HEK293T (cell line): ENCODE measurements at regions not wholly inside any gene's neighbourhood (a gene's known extent, or its start where the extent isn't known, plus 50 kb on each side); places are given as distances from the start of the nearest gene placed in this dataset.
A peak's percentile ranks its signal among the peaks of the same experiment; 100 is the strongest.

ENCODE experiments used
- CTCF ChIA-PET: fragments of 350-600 bp; formaldehyde crosslinking; extraction: SDS; loops from one replicate; lab custom pipeline; 2021; ENCODE audit warnings: antibody characterized with exemption, inconsistent platforms; lab: Yijun Ruan, JAX
- POLR2A ChIA-PET: fragments of 350-600 bp; formaldehyde crosslinking; extraction: SDS; loops from one replicate; lab custom pipeline; 2020; ENCODE audit warnings: antibody characterized with exemption, inconsistent platforms; lab: Yijun Ruan, JAX
- DNase-seq: peaks from one replicate; pipeline ENCODE4 v3.0.0; 2012; ENCODE audit warnings: mixed read lengths; ENCODE audit errors: extremely low spot score
- ARNT ChIP-seq: fragments of 450-650 bp; IDR thresholded peaks from 2 replicates; pipeline ENCODE4 v1.6.1; 2017; ENCODE audit warnings: mild to moderate bottlenecking
- BHLHE40 ChIP-seq: fragments of 450-650 bp; IDR thresholded peaks from 2 replicates; pipeline ENCODE4 v1.6.1; 2016; ENCODE audit warnings: mild to moderate bottlenecking, moderate library complexity, borderline replicate concordance
- CTBP1 ChIP-seq: fragments of 450-650 bp; IDR thresholded peaks from 2 replicates; pipeline ENCODE4 v1.6.1; 2016; ENCODE audit warnings: borderline replicate concordance
- ELF4 ChIP-seq: fragments of 450-650 bp; IDR thresholded peaks from 2 replicates; pipeline ENCODE4 v1.6.1; 2017; ENCODE audit warnings: antibody characterized with exemption
- FOXA1 ChIP-seq: fragments of 450-650 bp; IDR thresholded peaks from 2 replicates; pipeline ENCODE4 v1.6.1; 2016; ENCODE audit warnings: mild to moderate bottlenecking
- FOXK2 ChIP-seq: fragments of 450-650 bp; IDR thresholded peaks from 2 replicates; pipeline ENCODE4 v1.6.1; 2016; ENCODE audit warnings: mild to moderate bottlenecking
- FOXM1 ChIP-seq: fragments of 450-650 bp; IDR thresholded peaks from 2 replicates; pipeline ENCODE4 v1.6.1; 2017; ENCODE audit warnings: mild to moderate bottlenecking, borderline replicate concordance
- HDGF ChIP-seq: fragments of 450-650 bp; IDR thresholded peaks from 2 replicates; pipeline ENCODE4 v1.6.1; 2017; ENCODE audit warnings: antibody characterized with exemption, borderline replicate concordance
- L3MBTL2 ChIP-seq: fragments of 450-650 bp; conservative IDR thresholded peaks from 2 replicates; pipeline ENCODE4 v1.6.1; 2016; ENCODE audit warnings: mild to moderate bottlenecking
- LEF1 ChIP-seq: fragments of 450-650 bp; IDR thresholded peaks from 2 replicates; pipeline ENCODE4 v1.6.1; 2017; ENCODE audit warnings: mild to moderate bottlenecking, borderline replicate concordance
- NFRKB ChIP-seq: fragments of 450-650 bp; IDR thresholded peaks from 2 replicates; pipeline ENCODE4 v1.6.1; 2016; ENCODE audit warnings: mild to moderate bottlenecking, moderate library complexity
- SP1 ChIP-seq: fragments of 450-650 bp; IDR thresholded peaks from 2 replicates; pipeline ENCODE4 v1.6.1; 2017
- SUZ12 ChIP-seq: fragments of 450-650 bp; IDR thresholded peaks from 2 replicates; pipeline ENCODE4 v1.6.1; 2016; ENCODE audit warnings: mild to moderate bottlenecking
- TARDBP ChIP-seq: fragments of 450-650 bp; IDR thresholded peaks from 2 replicates; pipeline ENCODE4 v1.6.1; 2016
- ZNF384 ChIP-seq: fragments of 450-650 bp; IDR thresholded peaks from 2 replicates; pipeline ENCODE4 v1.6.1; 2016
- TF ChIP-seq, protein P1 (sequence below): fragments of 450-650 bp; IDR thresholded peaks from 2 replicates; pipeline ENCODE4 v1.6.1; 2016

DNA sequence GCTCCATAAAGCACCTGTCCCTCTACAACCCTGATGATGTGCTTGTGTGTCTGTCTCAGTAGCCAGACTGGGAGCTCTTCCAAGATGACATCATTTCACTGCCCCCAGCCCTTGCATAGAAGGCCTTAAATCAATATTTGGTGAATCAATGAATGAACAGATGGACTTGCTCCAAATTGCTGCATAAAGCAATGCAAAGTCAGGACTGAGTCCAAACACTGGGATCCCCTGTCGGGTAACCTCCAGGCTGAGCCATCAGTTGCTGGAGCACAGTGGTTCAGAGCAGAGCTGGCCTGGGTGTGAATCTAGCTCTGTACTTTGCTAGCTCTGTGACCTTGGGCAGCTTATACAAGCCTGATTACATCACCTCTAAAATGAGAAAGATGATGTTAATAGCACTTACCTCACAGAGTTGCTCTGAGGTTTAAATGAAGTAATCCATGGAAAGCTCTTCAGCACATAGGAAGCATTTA, 120.3 kb upstream of the VASH1 start:
- TF ChIP-seq FOXK2 (no peak), FOXA1 (no peak), HDGF (no peak), NFRKB (no peak), BHLHE40 (no peak), SUZ12 (no peak), LEF1 (no peak)
- no peak for DNase-seq
- ChIA-PET CTCF (interaction anchor here (0.6 to 1.9 kb wide), 4 partner anchors 96 to 966 kb away, joined by 3 to 9 read pairs (median 3); no protein-coding TSS in a partner anchor), POLR2A (interaction anchor here (1.0 kb wide), 1 partner anchor 42 kb away, joined by 3 read pairs; no protein-coding TSS in a partner anchor)

DNA sequence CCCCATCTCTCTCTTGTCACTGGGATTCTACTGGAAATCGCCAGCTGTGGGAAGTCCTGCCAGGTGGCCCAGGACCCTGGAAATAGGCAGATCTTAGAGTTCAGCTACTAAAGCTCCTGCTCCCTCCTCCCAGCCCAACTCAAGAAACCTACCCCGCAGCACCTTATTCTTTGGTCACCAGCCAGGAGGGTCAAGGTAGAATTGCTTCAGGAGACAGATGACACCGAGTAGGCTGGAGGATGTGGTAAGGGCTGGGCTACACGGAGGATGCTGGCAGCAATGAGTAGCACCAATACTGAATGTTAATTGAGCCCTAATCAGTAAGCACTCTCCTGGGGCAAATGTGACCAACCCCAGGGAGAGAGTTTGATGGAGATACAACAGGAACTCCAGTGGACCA, 119.7 kb upstream of the VASH1 start:
- POLR2A ChIA-PET = no interaction called here
- DNase-seq = no peak
- CTCF ChIA-PET = interaction anchor here (1.2 to 1.9 kb wide), 2 partner anchors 96 to 591 kb away, joined by 3 to 9 read pairs; no protein-coding TSS in a partner anchor
- TF ChIP-seq BHLHE40 (no peak), TARDBP (no peak), CTBP1 (no peak), NFRKB (no peak), LEF1 (no peak), FOXK2 (no peak), SUZ12 (no peak), FOXA1 (no peak), ELF4 (no peak), ZNF384 (no peak), FOXM1 (no peak), SP1 (no peak), L3MBTL2 (no peak), HDGF (no peak)
- TF ChIP-seq, protein P1, sequence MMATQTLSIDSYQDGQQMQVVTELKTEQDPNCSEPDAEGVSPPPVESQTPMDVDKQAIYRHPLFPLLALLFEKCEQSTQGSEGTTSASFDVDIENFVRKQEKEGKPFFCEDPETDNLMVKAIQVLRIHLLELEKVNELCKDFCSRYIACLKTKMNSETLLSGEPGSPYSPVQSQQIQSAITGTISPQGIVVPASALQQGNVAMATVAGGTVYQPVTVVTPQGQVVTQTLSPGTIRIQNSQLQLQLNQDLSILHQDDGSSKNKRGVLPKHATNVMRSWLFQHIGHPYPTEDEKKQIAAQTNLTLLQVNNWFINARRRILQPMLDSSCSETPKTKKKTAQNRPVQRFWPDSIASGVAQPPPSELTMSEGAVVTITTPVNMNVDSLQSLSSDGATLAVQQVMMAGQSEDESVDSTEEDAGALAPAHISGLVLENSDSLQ = no peak

DNA sequence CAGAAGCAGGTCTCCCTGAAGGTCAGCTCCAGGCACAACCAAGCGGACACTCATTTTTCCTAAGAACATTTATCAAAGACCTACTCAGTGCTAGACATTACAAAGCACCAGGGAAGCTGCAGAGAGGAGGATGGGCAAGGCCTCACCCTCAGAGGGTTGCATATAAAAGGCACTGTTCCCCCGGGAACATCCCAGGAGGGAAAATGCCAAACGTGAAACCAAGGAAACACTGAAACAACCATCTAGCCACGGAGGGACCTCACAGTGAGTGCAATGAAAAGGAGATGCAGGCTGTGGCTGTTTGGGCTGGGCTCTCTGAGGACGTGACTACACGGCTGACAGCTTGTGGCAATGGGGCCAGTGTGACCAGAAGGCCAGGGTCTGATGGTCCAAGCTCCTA, 117.4 kb upstream of the VASH1 start:
- TF ChIP-seq SUZ12 = no peak
- no peak for TF ChIP-seq L3MBTL2
- TF ChIP-seq FOXA1 = no peak
- ChIA-PET CTCF (interaction anchor here (0.7 kb wide), 1 partner anchor 12 kb away, joined by 3 read pairs; no protein-coding TSS in a partner anchor), POLR2A (no interaction called here)
- no peak for DNase-seq

DNA sequence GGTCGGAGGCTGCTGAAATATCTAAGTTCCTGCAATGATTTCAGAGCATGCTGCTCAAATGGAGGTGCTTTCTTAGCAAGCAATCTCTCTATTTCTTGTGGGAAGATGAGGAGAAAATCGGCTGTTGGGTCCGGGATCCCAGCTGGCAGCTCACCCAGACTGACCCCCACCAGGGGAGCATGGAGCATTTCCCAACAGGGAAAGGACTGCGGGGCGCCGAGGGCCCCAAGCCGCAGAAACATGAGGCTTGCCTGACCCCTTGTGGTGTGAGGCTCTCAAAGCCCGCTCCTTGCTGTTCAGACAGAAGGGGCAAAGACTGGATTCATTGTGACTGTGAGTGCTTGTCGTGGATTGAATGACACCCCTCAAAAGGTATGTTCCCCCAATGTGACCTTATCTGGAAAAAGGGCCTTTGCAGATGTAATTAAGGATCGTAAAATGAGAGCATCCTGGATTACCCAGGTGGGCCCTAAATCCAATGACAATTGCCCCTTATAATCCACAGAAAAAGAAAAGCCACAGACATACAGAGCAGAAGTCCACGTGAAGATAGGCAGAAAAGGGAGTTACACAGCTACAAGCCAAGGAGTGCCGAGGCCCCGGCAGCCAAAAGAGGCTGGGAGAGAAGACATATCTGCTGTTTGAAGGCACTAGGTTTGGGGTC, 116.3 kb upstream of the VASH1 start:
- ChIA-PET CTCF (interaction anchor here (0.8 to 1.5 kb wide), 5 partner anchors 10 to 594 kb away, joined by 3 to 9 read pairs (median 3); no protein-coding TSS in a partner anchor), POLR2A (no interaction called here)
- DNase-seq = peak; percentile 72
- 0 out of 2 replicates have a peak, but pooled peaks have one; percentile 28 for TF ChIP-seq FOXM1
- TF ChIP-seq ZNF384 = no peak

DNA sequence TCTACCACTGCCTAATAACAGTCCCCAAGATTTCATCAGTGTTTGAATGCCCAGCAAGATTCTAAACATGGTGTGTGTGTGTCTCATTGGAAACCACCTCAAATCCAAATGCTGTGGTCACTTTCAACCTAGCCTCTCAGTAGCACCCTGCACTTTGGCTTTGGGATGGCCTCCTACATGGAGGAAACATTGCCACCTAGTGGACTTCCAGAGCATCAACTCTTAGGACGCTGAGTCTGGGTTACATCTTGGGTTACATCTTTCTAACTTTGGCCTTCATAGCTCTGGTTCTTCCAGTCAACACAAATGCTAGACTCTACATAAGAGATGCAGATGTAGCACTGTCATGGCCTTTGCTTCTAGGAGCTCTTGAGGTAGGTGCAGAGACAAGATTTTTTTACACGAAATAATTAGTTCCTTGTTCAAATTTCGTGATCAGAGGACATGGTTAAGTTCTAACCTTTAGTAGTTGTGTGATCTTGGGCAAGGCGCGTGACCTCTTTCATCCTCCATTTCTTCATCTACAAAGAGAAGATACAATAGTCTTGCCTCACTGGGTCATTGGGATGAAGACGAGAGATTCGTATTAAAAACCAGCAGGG, 113.5 kb upstream of the VASH1 start:
- TF ChIP-seq FOXM1 (no peak), TARDBP (no peak), LEF1 (no peak), BHLHE40 (no peak), SUZ12 (no peak), FOXK2 (no peak), ZNF384 (no peak), HDGF (no peak), ELF4 (no peak), NFRKB (no peak), CTBP1 (no peak), FOXA1 (no peak), ARNT (no peak), L3MBTL2 (no peak)
- TF ChIP-seq, protein P1 = no peak
- DNase-seq = peak; percentile 73
- ChIA-PET POLR2A (no interaction called here), CTCF (interaction anchor here (0.5 to 1.6 kb wide), 10 partner anchors 16 to 323 kb away, joined by 3 to 6 read pairs (median 3); no protein-coding TSS in a partner anchor)

DNA sequence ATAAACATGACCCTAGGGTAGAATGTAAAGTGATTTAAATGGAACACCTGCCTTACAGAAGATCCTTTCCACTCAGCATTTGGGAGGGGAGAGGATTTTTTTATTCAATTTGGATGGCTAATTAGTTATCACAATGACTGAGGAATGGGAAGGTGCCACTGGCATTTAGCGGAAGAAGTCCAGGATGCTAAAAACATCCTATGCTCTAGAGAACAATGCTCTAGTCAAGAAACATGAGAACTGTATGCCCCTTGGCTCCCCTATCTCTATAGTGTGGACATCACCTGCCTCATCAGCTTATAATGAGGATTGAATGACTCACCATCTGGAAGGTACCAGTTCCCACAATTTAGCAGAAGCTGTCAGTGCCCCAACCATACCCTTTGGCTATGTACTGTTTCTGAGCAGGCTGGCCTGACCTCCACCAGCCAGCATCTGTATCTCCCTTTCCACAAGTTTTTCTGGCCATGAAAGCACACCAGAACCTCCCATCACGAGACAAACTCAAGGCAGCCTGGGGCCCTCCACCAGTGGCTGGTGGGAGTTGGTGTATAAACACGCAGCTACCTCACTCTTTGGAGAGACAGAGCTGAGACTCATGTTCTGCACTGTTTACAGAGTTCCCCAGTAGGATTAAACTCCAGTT, 109.7 kb upstream of the VASH1 start:
- no peak for DNase-seq
- CTCF ChIA-PET = interaction anchor here (0.6 to 1.0 kb wide), 2 partner anchors 121 to 601 kb away, joined by 4 to 6 read pairs; no protein-coding TSS in a partner anchor
- POLR2A ChIA-PET = no interaction called here
- no peak for TF ChIP-seq BHLHE40
- TF ChIP-seq NFRKB = no peak
- TF ChIP-seq ARNT = no peak
- TF ChIP-seq SP1 = no peak
- TF ChIP-seq L3MBTL2 = no peak
- TF ChIP-seq FOXK2 = no peak
- no peak for TF ChIP-seq HDGF
- TF ChIP-seq SUZ12 = no peak
- no peak for TF ChIP-seq FOXM1
- TF ChIP-seq TARDBP = no peak
- TF ChIP-seq ELF4 = no peak
- no peak for TF ChIP-seq FOXA1
- TF ChIP-seq ZNF384 = no peak
- no peak for TF ChIP-seq LEF1
- TF ChIP-seq, protein P1 = no peak
- TF ChIP-seq CTBP1 = no peak
